IPS-NIHi7 (cell line): ENCODE measurements at regions not wholly inside any gene's neighbourhood (a gene's known extent, or its start where the extent isn't known, plus 50 kb on each side); places are given as distances from the start of the nearest gene placed in this dataset.

Source experiments
- DNase-seq: peaks from one replicate; pipeline ENCODE4 v3.0.0; 2012; ENCODE audit warnings: mixed read lengths; ENCODE audit errors: extremely low spot score

DNA sequence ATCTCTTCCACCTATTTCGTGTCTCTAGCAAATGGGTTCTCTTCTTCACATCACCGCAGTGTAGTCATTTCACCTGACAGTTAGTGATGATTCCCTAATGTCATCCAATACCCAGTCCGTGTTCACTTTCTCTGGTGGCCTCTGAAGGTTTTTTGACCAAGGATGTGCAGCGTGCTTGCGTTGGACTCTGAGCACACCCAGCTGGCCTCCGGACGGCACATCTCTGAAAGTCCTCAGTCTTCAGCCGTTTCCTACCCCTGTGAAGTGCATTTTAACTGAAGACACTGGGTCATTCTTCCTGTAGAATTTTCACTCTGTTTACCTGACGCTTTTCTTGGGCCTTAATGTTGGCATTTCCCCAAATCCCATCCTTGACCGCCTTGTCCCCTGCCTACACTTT, 98.7 kb downstream of the ERMARD start:
- DNase-seq = no peak

DNA sequence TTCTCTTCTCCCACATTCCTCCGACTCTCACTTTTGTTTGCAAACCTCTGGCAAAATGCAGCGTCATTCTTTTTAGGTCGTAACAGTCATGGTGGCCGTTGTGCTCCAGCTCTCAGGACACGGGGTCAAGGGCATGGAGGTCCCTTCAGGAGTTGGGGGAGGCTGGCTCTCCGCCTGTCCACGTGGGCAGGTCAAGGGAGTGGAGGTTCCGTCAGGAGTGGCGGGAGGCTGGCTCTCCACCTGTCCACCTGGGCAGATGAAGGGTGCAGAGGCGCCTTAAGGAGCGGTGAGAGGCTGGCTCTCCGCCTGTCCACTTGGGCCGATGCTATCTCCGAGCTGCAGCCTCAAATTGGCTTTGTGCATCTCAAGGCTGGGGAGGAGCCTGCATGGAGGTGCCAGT, 98.0 kb downstream of the ERMARD start:
- no peak for DNase-seq

GRCh38 chr6:169848946-169849345, 97.5 kb downstream of the ERMARD start:
- no peak for DNase-seq

GRCh38 chr6:169847901-169848311, 96.5 kb downstream of the ERMARD start:
- no peak for DNase-seq

DNA sequence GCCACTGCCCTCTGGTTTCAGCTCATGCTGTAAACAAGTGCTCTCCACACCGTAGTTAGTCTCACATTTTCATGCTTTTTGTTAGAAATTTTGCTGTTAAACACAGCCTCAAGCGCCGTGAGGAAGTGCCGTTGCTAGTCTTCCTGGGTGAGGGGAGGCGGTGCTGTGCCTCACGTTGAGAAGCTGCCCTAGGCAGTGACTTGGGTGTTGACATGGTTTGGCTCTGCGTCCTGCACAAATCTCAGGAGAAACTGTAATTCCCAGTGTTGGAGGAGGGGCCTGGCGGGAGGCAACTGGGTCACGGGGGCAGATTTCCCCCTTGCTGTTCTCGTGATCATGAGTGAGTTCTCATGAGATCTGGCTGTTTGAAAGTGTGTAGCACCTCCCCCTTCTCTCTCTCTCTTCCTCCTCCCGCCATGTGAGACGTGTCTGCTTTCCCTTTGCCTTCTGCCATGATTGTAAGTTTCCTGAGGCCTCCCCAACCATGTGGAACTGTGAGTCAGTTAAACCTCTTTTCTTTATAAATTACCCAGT, 95.8 kb downstream of the ERMARD start:
- DNase-seq = no peak

DNA sequence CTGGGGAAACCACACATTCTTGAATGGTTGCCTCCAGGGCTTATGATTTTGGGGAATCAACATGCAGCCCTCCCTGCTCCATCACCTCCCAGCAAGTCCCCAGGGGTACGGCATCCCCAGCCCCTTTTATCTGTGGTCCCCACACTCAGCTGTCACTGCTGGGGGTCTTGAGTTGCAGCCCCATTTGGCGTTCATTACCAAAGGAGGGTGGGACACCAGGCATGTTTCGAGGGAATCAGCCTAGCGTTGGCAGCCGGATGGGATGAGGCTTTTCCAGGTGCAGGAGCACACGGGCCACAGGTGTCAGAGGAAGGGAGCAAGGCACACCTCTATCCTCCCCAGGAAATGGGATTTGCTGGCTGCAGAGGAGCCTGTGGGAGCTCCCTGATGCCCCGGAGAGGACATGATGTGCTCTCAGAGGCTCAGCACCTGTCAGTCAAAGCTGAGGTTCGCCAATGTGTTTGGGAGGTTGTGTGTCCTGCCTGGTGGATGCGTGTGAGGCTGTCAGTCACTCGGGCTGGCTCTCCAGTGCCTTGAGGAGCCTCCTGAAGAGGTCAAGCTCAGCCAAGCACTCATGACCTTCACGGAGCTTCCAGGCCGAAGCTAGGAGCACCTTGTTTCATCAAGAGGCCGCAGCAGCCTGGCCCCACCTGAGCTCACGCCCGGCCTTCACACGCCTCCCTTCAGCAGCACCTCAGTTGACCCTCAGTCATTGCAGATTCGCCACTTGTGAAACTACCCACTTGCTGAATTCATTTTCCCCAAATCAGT, 95.0 kb downstream of the ERMARD start:
- no peak for DNase-seq

DNA sequence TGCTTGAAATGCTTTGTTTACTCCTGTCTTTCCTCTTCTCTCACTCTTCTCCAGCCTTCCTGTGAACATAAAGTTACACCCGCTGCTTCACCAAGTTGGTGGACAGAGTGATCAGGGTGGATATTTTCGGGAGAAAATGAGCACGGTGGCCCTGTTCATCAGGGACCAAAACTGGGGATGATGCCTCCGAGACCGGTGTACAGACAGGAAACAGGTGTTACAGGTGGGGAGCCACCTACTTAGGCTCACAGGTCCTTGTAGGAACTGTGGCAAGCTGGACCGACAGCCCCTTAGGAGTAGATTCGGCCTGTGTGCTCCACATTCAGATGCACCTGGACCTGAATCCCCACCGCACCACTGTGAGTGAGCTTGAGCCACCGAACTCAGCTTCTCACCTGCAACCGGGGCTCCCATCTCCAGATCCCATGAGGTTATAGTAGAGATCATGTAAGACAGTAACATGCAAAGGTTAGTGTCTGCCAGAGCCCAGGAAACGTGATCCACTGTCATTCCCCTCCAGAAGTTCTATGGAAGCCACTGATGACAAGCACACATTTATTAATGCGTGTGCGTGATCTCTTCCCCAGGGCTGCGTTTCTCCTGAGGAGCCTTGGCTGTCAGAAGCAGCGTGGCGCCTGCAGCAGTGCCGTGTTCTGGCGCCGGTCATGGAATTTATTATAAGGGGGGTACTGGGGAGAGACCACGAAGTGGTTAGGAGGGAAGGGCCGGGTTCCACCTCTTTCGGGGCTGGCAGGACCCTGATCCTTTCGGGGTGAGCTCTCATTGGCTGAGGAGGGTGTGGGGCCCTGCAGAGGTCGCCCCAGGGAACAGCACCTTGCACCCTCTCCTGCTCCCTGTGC, 94.2 kb downstream of the ERMARD start:
- no peak for DNase-seq

DNA sequence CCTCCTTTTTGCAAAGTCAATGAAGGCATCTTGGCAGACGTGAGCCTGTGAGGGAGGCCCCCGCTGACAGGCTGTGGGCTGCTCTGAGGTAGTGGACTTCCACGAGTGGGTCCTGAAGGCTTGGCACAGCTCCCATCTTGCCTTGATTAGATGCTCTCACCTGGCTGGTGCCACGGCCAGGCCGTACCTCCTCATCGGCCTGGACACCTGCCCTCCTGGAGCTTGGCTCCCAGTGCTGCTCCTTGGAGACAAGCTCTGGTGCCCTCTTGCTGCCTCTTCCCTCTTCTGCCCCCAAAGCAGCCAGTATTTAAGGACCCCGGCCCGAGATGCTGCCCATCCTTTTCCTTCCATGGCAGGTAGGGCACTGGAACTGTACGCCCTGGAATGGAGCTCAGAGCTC, 93.5 kb downstream of the ERMARD start:
- DNase-seq = no peak

DNA sequence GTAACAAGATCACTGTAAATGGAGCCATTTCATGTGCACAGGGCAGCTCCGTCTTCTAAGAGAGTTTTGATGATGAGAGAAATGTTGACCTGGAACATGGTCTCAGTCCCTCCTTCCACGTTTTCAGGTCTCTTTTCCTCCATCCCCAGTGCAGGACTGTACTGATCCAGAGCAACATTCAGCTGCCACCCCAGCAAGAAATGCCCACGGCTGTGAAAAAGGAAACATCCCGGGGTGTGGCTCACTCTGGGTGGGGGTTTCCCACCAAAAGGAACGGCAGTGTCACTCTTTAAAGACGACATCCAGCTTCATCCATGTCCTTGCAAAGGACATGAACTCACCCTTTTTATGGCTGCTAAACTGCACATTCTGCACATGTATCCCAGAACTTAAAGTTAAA, 92.6 kb downstream of the ERMARD start:
- DNase-seq = no peak

DNA sequence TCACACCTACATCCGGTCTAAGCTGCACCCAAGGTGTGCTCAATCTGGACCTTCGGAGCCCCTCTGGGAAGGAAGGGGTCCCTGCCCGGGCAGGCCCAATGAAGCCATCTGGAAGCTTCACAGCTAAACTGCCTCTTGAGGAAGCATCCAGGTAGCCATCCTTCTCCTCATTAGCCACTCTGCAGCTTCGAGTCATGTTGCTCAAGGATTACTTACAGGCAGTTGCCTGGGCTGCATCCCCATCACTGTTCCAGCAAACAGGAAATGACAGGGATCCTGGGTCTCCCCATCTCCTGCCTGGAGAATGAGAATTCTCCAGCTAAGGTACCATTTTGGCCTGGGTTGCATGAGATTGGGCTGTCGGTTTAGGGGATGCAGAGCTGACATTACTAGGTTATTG, 91.7 kb downstream of the ERMARD start:
- no peak for DNase-seq

GRCh38 chr6:169841907-169842606, 90.6 kb downstream of the ERMARD start:
- DNase-seq = no peak

DNA sequence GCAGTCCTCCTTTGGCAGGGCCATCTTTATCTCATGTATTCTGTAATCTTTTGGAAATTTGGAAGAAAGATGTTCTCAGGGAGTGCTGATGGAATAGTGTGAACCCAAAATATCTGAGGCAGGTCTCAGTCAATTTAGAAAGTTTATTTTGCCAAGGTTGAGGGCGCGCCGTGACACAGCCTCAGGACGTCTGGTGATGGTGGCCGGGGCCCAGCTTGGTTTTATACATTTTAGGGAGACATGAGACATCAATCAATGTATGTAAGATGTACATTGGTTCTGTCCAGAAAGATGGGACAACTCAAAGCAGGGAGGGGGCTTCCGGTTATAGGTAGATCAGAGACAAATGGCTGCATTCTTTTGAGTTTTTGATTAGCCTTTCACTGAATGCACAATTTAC, 89.8 kb downstream of the ERMARD start:
- no peak for DNase-seq

GRCh38 chr6:169839898-169840631, 88.6 kb downstream of the ERMARD start:
- no peak for DNase-seq

- DNase-seq = no peak
These were observed 88.1 kb downstream of the ERMARD start for GRCh38 chr6:169839493-169839892.

DNA sequence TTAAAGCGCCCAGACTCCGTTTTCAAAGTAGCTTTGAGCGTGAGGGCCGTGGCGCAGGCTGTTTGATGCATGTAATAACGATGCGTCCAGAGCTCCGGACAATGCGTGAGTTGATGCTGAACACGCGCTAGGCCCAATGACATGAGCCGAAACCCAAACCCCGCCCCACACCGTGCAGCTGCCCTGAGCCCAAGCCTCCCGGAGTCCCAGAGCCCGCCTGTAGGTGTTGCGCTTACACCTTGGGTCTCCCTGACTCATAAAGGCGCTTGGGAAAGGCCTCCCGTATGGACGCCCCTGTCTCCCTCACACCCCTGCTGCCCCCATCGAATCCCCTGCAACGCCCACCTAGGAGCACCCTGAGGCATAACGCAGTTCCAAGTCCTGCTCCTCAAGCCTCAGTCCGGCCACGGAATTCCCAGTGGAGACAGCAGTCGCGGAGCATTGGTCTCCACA, 87.6 kb downstream of the ERMARD start:
- no peak for DNase-seq

GRCh38 chr6:169838346-169839028, 87.1 kb downstream of the ERMARD start:
- DNase-seq = no peak

- no peak for DNase-seq
These were observed 86.3 kb downstream of the ERMARD start for GRCh38 chr6:169837529-169838250.

GRCh38 chr6:169833258-169833794, 81.9 kb downstream of the ERMARD start:
- DNase-seq = no peak

- no peak for DNase-seq
These were observed 81.0 kb downstream of the ERMARD start for GRCh38 chr6:169832247-169832948.
